BJ (cell line): ENCODE measurements at regions not wholly inside any gene's neighbourhood (a gene's known extent, or its start where the extent isn't known, plus 50 kb on each side); places are given as distances from the start of the nearest gene placed in this dataset. TPM values are rescaled to one million over a fixed set of nuclear protein-coding genes. Genes with fewer than 3 reads are reported as not detected.
"Not testable (repeated sequence)": the region's sequence is repeated elsewhere in the genome, so short reads cannot be mapped to it uniquely, and the experiment has no call there.

ENCODE experiments used
- CTCF ChIA-PET: fragments of 350-600 bp; formaldehyde crosslinking; extraction: SDS; loops from one replicate; lab custom pipeline; 2021; ENCODE audit warnings: antibody characterized with exemption, inconsistent platforms; lab: Yijun Ruan, JAX
- POLR2A ChIA-PET: fragments of 300-600 bp; sonication (Branson Sonifier 250); formaldehyde crosslinking; extraction: SDS; loops from one replicate; lab custom pipeline; 2021; ENCODE audit warnings: antibody characterized with exemption; lab: Charles Lee
- DNase-seq: peaks from one replicate; pipeline ENCODE4 v3.0.0-alpha.2; 2011; ENCODE audit warnings: low read depth
- H3K27me3 ChIP-seq: 2 replicates; pipeline ENCODE4 v1.6.0; 2011; ENCODE audit warnings: low read length; ENCODE audit not compliant: control insufficient read depth, insufficient read depth
- H3K36me3 ChIP-seq: 2 replicates; pipeline ENCODE4 v1.5.1; 2011; ENCODE audit warnings: low read length; ENCODE audit not compliant: control insufficient read depth, insufficient read depth
- H3K4me3 ChIP-seq: 2 replicates; pipeline ENCODE4 v1.5.1; 2011; ENCODE audit warnings: low read depth, mild to moderate bottlenecking, control low read depth, low read length
- CTCF ChIP-seq: IDR thresholded peaks from 2 replicates; pipeline ENCODE4 v1.5.1; 2011; ENCODE audit warnings: low read depth, mild to moderate bottlenecking, control low read depth, inconsistent platforms, low read length, moderate library complexity; ENCODE audit not compliant: insufficient read depth
- small RNA-seq: library from RNA; depleted of rRNA; stranded (forward); fragments of <200 nt; gene quantifications from one replicate; pipeline ENCODE3, GENCODE V24; 2012; ENCODE audit warnings: low replicate concordance, low read depth; ENCODE audit not compliant: insufficient read length

- Histone ChIP-seq H3K36me3 (no peaks in the 10 kb centered on the region), H3K4me3 (no peak overlapping the region), H3K27me3 (no peaks in the 10 kb centered on the region; the same call in 1 of the 2 replicates)
- TF ChIP-seq CTCF, result no peak
- ChIA-PET CTCF (interaction anchor here (0.6 to 1.2 kb wide), 2 partner anchors 8 to 12 kb away, joined by 3 read pairs; no protein-coding TSS in a partner anchor), POLR2A (no interaction called here)
- no peak for DNase-seq
Measured at GRCh38 chr6:2307799-2308198, 62.4 kb upstream of the GMDS start.

- POLR2A ChIA-PET, result no interaction called here
- H3K36me3 ChIP-seq, result no peaks in the 10 kb centered on the region
- no peaks in the 10 kb centered on the region; the same call in 1 of the 2 replicates for H3K27me3 ChIP-seq
- no peak for DNase-seq
- no peak for TF ChIP-seq CTCF
- CTCF ChIA-PET, result no interaction called here
- H3K4me3 ChIP-seq, result no peak overlapping the region
Measured at GRCh38 chr6:2305951-2306350, 60.5 kb upstream of the GMDS start.

GRCh38 chr6:2302482-2302881 is 57.1 kb upstream of the GMDS start:
- CTCF ChIA-PET, H3K27me3 ChIP-seq, H3K36me3 ChIP-seq, POLR2A ChIA-PET, DNase-seq, H3K4me3 ChIP-seq: not testable (repeated sequence)

GRCh38 chr6:2296781-2297180 is 51.4 kb upstream of the GMDS start:
- Histone ChIP-seq H3K36me3 (no peaks in the 10 kb centered on the region), H3K27me3 (no peaks in the 10 kb centered on the region), H3K4me3 (no peak overlapping the region)
- no peak for TF ChIP-seq CTCF
- ChIA-PET POLR2A (no interaction called here), CTCF (no interaction called here)
- DNase-seq, result no peak

Small RNA genes in the stretch of these regions (small RNA-seq; reads per million reads assigned to genes)
- gene HMGN2P28, result not detected
